ENCODE measurements at regions not wholly inside any gene's neighbourhood (a gene's known extent, or its start where the extent isn't known, plus 50 kb on each side); places are given as distances from the start of the nearest gene placed in this dataset.
"Not testable (repeated sequence)": the region's sequence is repeated elsewhere in the genome, so short reads cannot be mapped to it uniquely, and the experiment has no call there.

DNA sequence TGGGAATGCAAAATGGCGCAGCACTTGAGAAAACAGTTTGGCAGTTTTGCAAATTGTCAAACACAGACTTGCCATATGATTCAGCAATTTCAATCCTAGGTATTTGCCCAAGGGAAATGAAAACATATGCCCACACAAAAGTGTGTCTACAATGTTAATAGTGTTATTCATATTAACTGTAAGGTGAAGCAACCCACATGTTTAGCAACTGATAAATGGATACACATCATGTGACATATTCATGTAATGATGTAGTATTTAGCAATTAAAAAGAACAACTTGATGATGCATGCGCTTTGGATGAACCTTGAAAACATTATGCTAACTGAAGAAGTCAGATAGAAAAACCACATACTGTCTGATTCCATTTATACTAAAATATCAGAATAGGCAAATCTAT lies 539.0 kb upstream of the PPP2R3A start:
- TF ChIP-seq, protein P1, sequence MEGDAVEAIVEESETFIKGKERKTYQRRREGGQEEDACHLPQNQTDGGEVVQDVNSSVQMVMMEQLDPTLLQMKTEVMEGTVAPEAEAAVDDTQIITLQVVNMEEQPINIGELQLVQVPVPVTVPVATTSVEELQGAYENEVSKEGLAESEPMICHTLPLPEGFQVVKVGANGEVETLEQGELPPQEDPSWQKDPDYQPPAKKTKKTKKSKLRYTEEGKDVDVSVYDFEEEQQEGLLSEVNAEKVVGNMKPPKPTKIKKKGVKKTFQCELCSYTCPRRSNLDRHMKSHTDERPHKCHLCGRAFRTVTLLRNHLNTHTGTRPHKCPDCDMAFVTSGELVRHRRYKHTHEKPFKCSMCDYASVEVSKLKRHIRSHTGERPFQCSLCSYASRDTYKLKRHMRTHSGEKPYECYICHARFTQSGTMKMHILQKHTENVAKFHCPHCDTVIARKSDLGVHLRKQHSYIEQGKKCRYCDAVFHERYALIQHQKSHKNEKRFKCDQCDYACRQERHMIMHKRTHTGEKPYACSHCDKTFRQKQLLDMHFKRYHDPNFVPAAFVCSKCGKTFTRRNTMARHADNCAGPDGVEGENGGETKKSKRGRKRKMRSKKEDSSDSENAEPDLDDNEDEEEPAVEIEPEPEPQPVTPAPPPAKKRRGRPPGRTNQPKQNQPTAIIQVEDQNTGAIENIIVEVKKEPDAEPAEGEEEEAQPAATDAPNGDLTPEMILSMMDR (IDR thresholded peaks at IDR 0.05), result no peak
- no peak for DNase-seq (ENCODE audit: low spot score)
- no peak for ATAC-seq (ENCODE audit: low FRiP score)

- TF ChIP-seq, protein P1 (IDR thresholded peaks at IDR 0.05), result no peak
- no peak for ATAC-seq (ENCODE audit: low FRiP score)
- DNase-seq (ENCODE audit: low spot score), result no peak
Measured at GRCh38 chr3:135432402-135432801, 533.1 kb upstream of the PPP2R3A start.

- not testable (repeated sequence) for ATAC-seq (ENCODE audit: low FRiP score); DNase-seq (ENCODE audit: low spot score)
Measured at GRCh38 chr3:135438889-135439597, 526.5 kb upstream of the PPP2R3A start.

DNA sequence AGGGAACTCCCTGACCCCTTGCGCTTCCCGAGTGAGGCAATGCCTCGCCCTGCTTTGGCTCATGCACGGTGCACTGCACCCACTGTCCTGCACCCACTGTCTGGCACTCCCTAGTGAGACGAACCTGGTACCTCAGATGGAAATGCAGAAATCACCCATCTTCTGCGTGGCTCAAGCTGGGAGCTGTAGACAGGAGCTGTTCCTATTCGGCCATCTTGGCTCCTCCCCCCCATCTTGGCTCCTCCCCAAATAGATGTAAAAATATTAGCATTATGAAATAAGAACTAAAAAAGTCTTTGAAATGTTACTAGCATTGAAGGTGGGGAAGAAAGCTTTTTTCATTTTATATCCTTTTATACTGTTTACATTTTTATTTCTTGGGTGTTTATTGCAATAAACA lies 525.9 kb upstream of the PPP2R3A start:
- ATAC-seq (ENCODE audit: low FRiP score); DNase-seq (ENCODE audit: low spot score): not testable (repeated sequence)

GRCh38 chr3:135440233-135440632 lies 525.3 kb upstream of the PPP2R3A start:
- ATAC-seq (ENCODE audit: low FRiP score), result no peak
- TF ChIP-seq, protein P1 (IDR thresholded peaks at IDR 0.05), result no peak
- DNase-seq (ENCODE audit: low spot score), result no peak

GRCh38 chr3:135440746-135441145 lies 524.8 kb upstream of the PPP2R3A start:
- TF ChIP-seq, protein P1 (IDR thresholded peaks at IDR 0.05), result no peak
- ATAC-seq (ENCODE audit: low FRiP score) (no peak), DNase-seq (ENCODE audit: low spot score) (no peak)

DNA sequence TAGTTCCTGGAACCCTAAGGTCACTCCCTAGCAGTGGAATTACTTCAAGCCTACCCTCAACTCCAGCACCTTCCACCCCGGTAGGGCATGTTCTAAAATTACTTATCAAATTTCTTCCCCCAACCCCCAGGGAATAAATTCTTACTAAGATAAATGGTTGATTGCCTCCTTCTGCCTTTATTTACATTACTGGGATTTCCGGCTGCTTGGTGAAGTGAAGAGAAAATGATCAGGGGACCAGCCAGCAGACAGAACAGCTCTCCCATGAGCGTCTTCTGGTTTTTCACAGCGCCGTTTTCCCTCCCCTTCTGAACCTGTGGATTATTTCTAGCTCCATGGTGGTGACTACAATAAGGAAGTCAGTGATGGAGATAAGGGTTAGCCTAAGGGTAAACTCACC lies 521.5 kb upstream of the PPP2R3A start:
- DNase-seq (ENCODE audit: low spot score), result no peak
- no peak for ATAC-seq (ENCODE audit: low FRiP score)
- TF ChIP-seq, protein P1 (IDR thresholded peaks at IDR 0.05), result no peak

- DNase-seq (ENCODE audit: low spot score), result no peak
- ATAC-seq (ENCODE audit: low FRiP score), result no peak
- TF ChIP-seq, protein P1 (IDR thresholded peaks at IDR 0.05), result no peak
Measured at GRCh38 chr3:135447483-135447882, 518.0 kb upstream of the PPP2R3A start.

All from omental fat pad (tissue), 3 donors.